ENCODE measurements at regions not wholly inside any gene's neighbourhood (a gene's known extent, or its start where the extent isn't known, plus 50 kb on each side); places are given as distances from the start of the nearest gene placed in this dataset.
"Not testable (repeated sequence)": the region's sequence is repeated elsewhere in the genome, so short reads cannot be mapped to it uniquely, and the experiment has no call there.

DNA sequence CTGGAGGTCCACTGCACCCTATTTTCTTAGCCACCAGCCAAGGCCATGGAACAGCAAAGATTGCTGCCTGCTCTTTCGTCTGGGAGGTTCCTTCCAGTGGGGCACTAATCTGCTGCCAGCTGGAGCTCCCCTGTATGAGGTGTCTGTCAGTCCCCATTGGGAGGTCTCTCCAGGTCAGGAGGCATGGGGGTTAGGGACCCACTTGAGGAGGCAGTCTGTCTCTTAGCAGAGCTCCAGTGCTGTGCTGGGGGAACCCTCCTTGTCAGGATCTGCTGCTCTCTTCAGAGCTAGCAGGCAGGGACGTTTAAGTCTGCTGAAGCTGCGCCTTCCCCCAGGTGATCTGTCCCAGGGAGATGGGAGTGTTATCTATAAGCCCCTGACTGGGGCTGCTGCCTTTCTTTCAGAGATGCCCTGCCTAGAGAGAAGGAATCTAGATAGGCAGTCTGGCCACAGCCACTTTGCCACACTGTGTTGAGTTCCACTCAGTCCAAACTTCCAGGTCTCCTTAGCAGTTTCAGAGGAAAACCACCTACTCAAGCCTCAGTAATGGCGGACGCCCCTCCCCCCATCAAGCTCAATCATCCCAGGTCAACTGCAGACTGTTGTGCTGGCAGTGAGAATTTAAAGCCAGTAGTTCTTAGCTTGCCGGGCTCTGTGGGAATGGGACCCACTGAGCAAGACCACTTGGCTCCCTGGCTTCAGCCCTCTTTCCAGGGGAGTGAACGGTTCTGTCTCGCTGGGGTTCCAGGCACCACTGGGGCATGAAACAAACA is 317.7 kb downstream of the LRRC70 start:
- in situ Hi-C loops (cut with HindIII; ENCODE audit: low sequenced_read_pairs) = no loop called here
- DNase-seq (ENCODE audit: low read depth, low spot score) = no peak
- TF ChIP-seq, protein P1, sequence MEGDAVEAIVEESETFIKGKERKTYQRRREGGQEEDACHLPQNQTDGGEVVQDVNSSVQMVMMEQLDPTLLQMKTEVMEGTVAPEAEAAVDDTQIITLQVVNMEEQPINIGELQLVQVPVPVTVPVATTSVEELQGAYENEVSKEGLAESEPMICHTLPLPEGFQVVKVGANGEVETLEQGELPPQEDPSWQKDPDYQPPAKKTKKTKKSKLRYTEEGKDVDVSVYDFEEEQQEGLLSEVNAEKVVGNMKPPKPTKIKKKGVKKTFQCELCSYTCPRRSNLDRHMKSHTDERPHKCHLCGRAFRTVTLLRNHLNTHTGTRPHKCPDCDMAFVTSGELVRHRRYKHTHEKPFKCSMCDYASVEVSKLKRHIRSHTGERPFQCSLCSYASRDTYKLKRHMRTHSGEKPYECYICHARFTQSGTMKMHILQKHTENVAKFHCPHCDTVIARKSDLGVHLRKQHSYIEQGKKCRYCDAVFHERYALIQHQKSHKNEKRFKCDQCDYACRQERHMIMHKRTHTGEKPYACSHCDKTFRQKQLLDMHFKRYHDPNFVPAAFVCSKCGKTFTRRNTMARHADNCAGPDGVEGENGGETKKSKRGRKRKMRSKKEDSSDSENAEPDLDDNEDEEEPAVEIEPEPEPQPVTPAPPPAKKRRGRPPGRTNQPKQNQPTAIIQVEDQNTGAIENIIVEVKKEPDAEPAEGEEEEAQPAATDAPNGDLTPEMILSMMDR (IDR thresholded peaks at IDR 0.05; ENCODE audit: low read depth, low read length) = no peak
- H3K4me3 ChIP-seq (ENCODE audit: low read depth, low read length) = no peak overlapping the region

DNA sequence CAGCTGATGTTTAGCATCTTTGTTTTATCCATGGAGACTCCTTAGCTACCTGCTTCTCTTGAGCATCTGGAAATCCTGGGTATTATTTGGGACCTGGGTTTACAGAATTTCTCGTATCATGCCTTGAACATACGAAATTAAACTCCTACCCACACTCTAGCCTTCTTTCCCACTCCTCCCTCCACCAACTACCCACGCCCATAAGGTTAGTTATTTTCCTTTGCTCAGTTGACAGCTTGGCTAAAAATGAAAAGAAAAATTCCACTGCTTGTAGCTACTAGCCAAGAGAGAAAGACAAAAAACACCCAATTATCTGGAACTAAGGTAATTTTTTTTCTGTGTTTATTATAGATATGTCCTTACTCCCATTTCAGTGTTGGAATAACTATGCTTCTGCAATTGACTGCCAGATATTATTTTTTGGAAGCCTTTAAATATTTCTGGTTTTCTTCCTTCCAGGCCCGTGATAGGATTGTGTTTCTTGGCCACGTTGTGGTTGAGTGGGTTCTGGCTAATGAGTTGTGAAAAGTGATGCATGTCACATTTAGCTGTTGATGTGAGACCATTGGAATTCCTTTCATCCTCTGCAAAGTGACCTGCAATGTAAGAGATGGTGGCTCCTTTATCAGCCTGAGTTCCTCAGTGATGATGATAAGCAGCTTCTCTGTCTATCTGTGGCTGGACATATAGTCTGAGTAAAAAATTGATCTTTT is 308.1 kb downstream of the LRRC70 start:
- H3K4me3 ChIP-seq (ENCODE audit: low read depth, low read length) = no peak overlapping the region
- in situ Hi-C loops (cut with HindIII; ENCODE audit: low sequenced_read_pairs) = no loop called here
- peak; percentile 18 for DNase-seq (ENCODE audit: low read depth, low spot score)
- TF ChIP-seq, protein P1 (IDR thresholded peaks at IDR 0.05; ENCODE audit: low read depth, low read length) = no peak

GRCh38 chr5:62837330-62837729 is 258.7 kb downstream of the LRRC70 start:
- H3K4me3 ChIP-seq (ENCODE audit: low read depth, low read length); in situ Hi-C loops (cut with HindIII; ENCODE audit: low sequenced_read_pairs); DNase-seq (ENCODE audit: low read depth, low spot score): not testable (repeated sequence)

DNA sequence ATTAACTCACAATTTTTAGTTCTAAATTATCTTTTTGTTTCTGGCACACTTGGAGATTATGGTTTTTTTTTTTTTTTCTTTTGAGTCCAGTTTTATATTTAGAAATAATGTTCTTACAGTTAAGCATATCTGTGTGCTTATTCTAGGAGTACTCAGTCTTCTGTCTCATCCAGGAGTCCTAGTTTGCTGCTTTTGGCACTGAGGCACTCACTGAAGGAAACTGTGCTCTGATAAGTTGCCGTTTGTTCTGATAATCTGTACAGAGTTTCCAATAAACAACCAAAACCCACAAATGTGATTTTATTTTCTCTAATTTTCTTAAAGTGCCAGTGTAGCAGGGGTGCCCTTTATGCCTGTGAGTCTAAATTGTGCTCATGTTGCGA is 251.0 kb downstream of the LRRC70 start:
- TF ChIP-seq, protein P1 (IDR thresholded peaks at IDR 0.05; ENCODE audit: low read depth, low read length) = no peak
- in situ Hi-C loops (cut with HindIII; ENCODE audit: low sequenced_read_pairs) = no loop called here
- H3K4me3 ChIP-seq (ENCODE audit: low read depth, low read length) = no peak overlapping the region
- DNase-seq (ENCODE audit: low read depth, low spot score) = no peak

- in situ Hi-C loops (cut with HindIII; ENCODE audit: low sequenced_read_pairs) = no loop called here
- TF ChIP-seq, protein P1 (IDR thresholded peaks at IDR 0.05; ENCODE audit: low read depth, low read length) = no peak
- H3K4me3 ChIP-seq (ENCODE audit: low read depth, low read length) = no peak overlapping the region
- DNase-seq (ENCODE audit: low read depth, low spot score) = no peak
Observed at GRCh38 chr5:62828742-62829603, 250.4 kb downstream of the LRRC70 start.

- no peak overlapping the region for H3K4me3 ChIP-seq (ENCODE audit: low read depth, low read length)
- TF ChIP-seq, protein P1 (IDR thresholded peaks at IDR 0.05; ENCODE audit: low read depth, low read length) = no peak
- in situ Hi-C loops (cut with HindIII; ENCODE audit: low sequenced_read_pairs) = no loop called here
- DNase-seq (ENCODE audit: low read depth, low spot score) = no peak
Observed at GRCh38 chr5:62825623-62826220, 247.1 kb downstream of the LRRC70 start.

Data from astrocyte of the spinal cord (primary cell).